ENCODE measurements at regions not wholly inside any gene's neighbourhood (a gene's known extent, or its start where the extent isn't known, plus 50 kb on each side); places are given as distances from the start of the nearest gene placed in this dataset.
A peak's percentile ranks its signal among the peaks of the same experiment; 100 is the strongest.

- no peak for DNase-seq (ENCODE audit: low read depth)
These were observed 637.6 kb downstream of the MID1IP1 start for GRCh38 chrX:39438603-39439602.

DNA sequence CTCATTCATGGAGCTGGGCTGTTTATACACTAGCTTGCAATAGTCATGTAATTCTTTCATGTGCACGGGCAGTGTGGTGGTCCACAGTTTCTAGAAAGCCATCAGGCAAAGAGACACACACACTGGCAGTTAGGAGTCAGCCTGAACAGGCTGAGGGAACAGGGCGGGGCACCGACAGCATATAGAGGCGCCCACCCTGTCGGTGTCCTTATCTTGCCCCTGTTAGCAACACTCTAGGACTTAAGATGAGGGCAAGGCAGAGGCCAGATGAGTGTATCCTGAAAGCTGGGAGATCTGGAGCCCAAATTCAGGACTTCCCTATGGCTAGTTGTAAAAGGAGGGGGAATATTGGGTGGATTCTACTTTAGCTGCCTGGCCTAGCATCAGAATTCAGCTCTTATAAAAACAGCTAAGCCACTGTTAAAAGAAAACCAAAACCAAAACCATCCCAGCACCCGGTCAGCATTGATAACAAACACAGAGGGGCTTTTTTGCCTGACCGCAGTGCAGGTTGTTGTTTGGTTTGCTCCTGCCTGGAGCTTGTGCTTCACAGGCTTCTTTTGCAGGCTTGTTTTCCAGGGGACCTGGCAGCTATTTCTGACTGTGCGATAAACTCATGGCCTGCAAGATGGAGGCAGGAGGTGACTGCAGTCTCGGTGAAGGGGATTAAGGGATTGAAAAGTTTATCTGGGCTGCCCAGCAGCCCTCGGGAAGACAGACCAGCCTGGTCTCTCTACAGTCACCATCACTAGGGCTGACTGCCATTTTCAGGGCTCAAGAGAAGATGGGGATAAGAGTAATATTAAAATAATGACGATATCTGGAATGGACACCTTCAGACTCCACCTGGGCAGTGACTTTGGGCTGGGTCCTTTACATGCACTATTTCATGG, 638.9 kb downstream of the MID1IP1 start:
- no peak for DNase-seq (ENCODE audit: low read depth)

GRCh38 chrX:39440799-39441284, 639.6 kb downstream of the MID1IP1 start:
- DNase-seq (ENCODE audit: low read depth): no peak

GRCh38 chrX:39442332-39442731, 641.1 kb downstream of the MID1IP1 start:
- DNase-seq (ENCODE audit: low read depth): no peak

- peak; percentile 16 for DNase-seq (ENCODE audit: low read depth)
These were observed 642.0 kb downstream of the MID1IP1 start for GRCh38 chrX:39443240-39443639.

DNA sequence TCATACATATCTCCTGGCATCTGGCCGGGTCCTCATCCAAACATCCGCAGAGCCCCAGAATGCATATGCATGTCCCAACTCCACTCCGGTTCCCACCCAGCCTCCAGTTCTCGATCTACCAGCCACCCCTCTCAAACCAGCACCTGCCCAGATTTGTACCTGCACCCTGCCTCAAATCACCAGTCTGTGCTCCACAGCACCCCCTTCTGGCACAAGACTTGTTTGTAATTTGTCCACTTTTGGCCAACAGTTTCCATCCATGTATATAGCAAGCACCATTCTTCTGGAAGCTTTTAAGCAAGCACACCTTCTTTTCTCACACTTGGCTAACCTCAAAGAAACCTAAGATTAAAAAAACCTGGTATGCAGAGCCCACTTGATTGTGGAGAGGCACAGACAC, 644.1 kb downstream of the MID1IP1 start:
- no peak for DNase-seq (ENCODE audit: low read depth)

DNA sequence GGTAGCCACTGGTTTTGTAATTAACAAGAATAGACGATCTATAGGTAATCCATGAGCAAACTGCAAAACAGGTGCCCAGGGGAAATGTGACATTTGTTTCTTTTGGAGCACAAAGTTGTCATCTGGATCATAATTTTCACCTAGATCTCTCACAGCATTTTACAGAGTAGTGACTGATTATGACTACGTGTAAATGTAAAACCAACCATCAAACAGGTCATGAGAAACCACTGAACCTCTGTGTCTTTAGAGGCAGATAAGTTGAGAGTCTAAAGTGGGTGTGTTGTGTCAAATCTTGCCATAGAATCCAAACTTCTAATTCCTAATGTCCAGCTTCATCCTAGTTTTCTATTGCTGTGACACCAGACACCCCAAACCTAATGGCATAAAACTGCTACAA, 648.1 kb downstream of the MID1IP1 start:
- no peak for DNase-seq (ENCODE audit: low read depth)

DNA sequence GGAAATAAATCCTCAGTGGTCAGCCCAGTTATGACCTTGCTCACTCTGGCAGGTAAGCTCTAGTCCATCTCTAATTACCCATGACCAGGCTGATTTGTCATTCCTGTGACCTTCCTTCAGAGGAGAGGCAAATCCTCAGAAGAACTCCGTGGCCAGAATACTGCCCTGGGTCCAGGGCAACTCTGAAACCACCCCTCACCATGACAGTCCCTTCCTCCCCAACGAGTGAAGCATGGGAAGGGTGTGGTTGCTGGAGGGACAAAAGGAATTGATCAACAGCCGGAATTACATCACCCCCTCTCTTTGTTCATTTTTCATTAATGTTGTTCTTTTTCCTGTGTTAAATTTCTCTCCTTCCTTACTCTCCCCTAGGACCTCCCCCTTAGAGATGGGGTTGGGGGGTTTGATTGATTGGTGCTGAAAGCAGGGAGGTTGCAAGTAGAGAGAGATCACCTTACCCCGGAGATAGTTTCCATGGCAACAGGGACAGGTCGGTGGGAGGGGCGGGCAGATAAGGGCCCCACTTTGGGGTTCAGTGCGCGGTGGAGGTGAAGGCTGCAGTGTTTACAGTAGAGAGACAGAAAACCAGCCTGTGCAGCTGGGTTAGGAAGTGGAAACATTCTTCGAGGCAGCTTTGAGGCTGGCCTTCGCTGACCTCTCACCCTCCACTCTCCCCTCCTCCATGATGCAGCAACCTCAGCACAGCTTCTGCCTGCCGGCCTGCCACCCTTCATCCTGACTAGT, 647.4 kb downstream of the BCOR start:
- no peak for DNase-seq (ENCODE audit: low read depth)

- no peak for DNase-seq (ENCODE audit: low read depth)
These were observed 646.7 kb downstream of the BCOR start for GRCh38 chrX:39451046-39451445.

DNA sequence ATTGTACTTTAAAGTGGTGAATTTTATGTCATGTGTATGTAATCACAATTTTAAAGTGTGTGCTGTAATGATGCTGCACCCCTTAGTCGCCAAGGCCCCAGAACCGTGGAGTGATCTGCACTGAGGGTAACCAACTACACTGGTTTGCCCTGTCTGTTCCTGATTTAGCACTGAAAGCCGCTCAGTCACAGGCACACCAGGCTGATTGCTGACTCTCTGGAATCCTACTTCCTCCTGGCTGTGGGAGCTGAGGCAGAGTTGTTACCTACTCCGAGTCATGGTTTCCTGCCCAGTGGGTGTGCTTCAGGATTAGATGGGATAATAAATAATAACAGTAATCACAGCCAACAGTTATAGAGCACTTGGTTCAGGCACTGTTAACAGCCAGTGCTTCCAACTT, 645.4 kb downstream of the BCOR start:
- no peak for DNase-seq (ENCODE audit: low read depth)

- DNase-seq (ENCODE audit: low read depth): no peak
These were observed 643.7 kb downstream of the BCOR start for GRCh38 chrX:39453889-39454621.

GRCh38 chrX:39456894-39457604, 640.7 kb downstream of the BCOR start:
- no peak for DNase-seq (ENCODE audit: low read depth)

DNA sequence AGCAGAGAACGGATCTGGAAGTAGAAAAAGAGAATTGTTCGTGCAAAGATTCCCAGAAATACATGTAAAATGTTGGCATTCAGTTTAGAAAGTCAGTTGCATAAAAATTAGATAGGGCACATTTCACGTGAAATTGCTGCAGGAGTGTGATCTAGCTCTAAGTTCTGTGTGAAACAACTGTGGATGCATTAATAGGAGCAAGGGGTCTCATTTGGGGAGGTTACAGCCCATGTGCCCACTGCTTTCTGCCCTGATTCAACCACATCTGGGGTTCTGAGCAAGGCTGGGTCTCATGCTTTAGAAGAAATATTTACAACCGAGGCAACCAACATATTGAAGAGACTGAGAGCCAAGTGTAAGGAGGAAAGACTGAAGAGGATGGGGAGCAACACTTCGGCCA, 639.0 kb downstream of the BCOR start:
- DNase-seq (ENCODE audit: low read depth): no peak

- DNase-seq (ENCODE audit: low read depth): no peak
These were observed 638.6 kb downstream of the BCOR start for GRCh38 chrX:39459204-39459603.

DNA sequence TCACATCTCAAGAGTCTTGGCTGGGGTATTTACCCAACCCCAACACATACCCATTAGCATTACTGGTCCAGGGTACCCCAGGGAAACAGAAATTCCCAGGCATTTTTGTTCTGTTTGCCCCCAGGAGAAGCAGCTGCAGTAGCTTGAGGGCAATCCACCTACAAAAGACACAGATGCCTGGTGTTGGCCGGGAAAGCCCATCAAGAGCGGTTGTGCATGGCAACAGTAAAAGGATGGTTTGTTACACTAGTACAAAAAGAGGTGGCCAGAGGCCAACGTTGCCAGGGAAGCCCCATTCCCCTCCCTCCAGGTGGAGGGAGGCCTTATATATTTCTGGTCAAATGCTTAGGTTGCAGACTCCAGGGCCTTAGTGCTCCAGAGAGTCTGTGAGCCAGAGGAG, 637.8 kb downstream of the BCOR start:
- DNase-seq (ENCODE audit: low read depth): no peak

GRCh38 chrX:39460499-39460898, 637.3 kb downstream of the BCOR start:
- DNase-seq (ENCODE audit: low read depth): no peak

GRCh38 chrX:39462835-39463234, 634.9 kb downstream of the BCOR start:
- no peak for DNase-seq (ENCODE audit: low read depth)

- DNase-seq (ENCODE audit: low read depth): no peak
These were observed 633.5 kb downstream of the BCOR start for GRCh38 chrX:39464253-39464652.

GRCh38 chrX:39465467-39465866, 632.3 kb downstream of the BCOR start:
- DNase-seq (ENCODE audit: low read depth): no peak

DNA sequence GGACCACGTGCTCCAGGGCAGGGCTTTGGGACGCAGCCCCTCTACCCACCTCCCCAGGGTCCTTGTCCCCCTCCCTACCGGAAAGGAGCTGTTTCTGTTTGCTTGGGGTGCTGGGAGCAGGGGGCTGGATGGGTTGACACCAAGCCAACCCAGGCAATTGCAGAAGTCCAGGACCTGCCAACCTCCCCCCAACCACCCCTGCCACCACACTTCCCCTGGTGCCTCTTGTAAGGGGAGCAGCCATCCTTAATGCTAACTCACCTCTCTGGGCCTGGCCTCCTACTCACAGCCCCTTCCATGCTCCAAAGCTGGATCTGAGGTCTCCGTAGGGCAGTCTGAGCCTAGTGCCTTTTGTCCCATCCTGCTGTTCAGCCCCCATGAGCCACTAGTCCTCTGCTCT, 631.9 kb downstream of the BCOR start:
- DNase-seq (ENCODE audit: low read depth): no peak
